ENCODE measurements at regions not wholly inside any gene's neighbourhood (a gene's known extent, or its start where the extent isn't known, plus 50 kb on each side); places are given as distances from the start of the nearest gene placed in this dataset.
"Not testable (repeated sequence)": the region's sequence is repeated elsewhere in the genome, so short reads cannot be mapped to it uniquely, and the experiment has no call there.

DNA sequence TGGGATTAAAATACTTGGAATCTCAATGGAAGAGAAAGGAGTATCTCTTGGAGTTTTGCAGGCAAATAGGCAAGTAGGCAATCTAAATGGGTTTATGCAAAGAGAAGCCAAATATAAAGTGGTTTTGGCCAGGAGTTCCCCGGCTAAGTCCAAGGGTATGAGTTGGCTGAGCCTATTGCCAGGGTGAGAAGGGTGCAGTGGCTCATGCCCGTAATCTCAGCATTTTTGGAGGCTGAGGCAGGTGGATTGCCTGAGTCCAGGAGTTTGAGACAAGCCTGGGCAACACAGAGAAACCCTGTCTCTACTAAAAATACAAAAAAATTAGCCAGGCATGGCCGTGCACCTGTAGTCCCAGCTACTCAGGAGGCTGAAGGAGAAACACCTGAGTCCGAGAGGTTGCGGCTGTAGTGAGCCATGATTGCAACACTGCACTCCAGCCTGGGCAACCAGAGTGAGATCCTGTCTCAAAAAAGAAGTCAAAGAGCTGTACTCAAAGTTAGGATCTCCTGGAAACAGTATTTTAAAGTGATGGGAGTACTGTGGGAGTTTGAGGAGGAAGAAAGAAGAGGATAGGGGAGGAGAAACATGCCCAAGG, 130.4 kb upstream of the RAB18 start:
- DNase-seq: no peak
- TF ChIP-seq POLR2A (IDR thresholded peaks at IDR 0.05; ENCODE audit: low read length): no peak
- no peak for TF ChIP-seq GATA1 (IDR thresholded peaks at IDR 0.05; ENCODE audit: low read depth, low read length)

DNA sequence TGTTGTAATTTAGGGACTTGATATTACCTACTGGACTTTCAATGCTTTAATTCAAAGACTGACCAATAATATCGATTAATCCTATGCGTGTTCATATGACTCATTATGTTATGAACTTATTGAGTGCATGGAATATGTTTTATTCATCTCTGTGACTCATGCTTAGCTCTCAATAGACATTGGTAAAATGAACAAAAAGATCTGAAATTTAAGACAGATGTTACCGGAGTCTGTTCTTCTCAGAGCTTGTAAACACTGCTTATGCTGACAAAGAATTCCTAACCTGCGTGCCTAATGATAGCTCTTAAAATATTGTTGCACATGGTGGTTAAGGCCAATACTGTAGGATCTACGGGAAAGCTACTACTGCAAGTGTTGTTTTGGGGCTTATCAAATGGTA, 131.5 kb upstream of the ACBD5 start:
- TF ChIP-seq POLR2A (IDR thresholded peaks at IDR 0.05; ENCODE audit: low read length) (no peak), GATA1 (IDR thresholded peaks at IDR 0.05; ENCODE audit: low read depth, low read length) (no peak)
- DNase-seq: no peak

DNA sequence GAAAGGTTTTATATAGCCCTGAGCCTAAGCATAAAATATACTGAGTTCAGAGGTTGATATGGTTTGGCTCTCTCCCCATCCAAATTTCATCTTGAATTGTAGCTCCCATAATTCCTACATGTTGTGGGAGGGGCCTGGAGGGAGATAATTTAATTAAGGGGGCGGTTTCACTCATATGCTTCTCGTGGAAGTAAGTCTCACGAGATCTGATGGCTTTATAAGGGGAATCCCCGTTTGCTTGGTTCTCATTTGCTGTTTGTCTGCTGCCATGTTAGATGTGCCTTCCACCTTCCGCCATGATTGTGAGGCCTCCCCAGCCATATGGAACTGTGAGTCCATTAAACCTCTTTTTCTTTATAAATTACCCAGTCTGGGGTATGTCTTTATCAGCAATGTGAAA, 130.8 kb upstream of the ACBD5 start:
- not testable (repeated sequence) for DNase-seq

DNA sequence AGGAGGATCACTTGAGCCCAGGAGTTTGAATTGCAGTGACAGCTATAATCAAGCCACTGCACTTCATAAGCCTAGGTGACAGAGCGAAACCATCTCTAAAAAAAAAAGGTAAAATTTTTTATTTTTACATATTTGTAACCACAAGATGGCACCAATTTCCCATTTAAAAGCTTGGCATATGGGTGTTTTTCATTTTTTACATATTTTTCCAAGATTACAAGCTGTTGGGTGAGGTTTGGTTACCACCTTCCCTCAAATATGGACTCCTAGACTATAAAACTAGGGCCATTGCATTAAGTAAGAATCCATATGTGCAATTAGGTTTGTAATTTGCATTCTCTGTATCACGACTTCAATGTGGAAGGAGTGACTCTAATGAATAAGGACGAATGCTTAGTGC, 129.3 kb upstream of the ACBD5 start:
- TF ChIP-seq GATA1 (IDR thresholded peaks at IDR 0.05; ENCODE audit: low read depth, low read length): no peak
- TF ChIP-seq POLR2A (IDR thresholded peaks at IDR 0.05; ENCODE audit: low read length): no peak
- DNase-seq: peak in 1 of 2 experiments; percentile 24

DNA sequence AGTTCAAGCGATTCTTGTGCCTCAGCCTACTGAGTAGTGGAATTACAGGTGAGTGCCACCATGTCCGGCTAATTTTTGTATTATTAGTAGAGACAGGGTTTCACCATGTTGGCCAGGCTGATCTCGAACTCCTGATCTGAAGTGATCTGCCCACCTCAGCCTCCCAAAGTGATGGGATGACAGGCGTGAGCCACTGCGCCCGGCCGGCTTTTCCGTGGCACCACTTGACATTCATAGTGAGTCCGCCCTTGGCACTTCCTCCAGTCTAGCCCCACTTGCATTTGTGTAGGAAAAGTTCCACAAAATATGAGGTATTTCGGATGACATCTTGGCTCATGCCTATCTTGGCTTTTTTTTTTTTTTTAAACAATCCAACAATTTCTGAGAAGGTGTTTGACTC, 128.1 kb upstream of the ACBD5 start:
- TF ChIP-seq POLR2A (IDR thresholded peaks at IDR 0.05; ENCODE audit: low read length) (no peak), GATA1 (IDR thresholded peaks at IDR 0.05; ENCODE audit: low read depth, low read length) (no peak)
- no peak for DNase-seq

DNA sequence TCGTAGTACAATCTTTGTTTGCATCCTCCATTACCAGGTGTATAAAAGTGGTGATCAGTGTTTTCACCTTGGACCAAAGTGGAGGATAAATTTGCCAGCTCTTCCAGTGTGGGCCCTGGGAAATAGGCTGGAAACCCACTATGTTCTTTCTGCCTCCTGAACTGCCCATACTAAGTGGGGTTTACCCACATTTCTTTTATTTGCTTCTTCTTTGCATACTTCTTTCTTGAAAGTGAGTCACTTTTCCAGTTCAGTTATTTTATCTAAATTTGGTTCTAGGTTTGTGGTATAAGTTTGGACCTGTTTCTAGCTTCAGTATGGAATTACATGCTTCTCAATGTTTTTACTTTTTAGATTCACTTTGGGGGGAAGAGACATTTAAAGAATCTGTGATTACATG, 126.2 kb upstream of the ACBD5 start:
- TF ChIP-seq POLR2A (IDR thresholded peaks at IDR 0.05; ENCODE audit: low read length) (no peak), GATA1 (IDR thresholded peaks at IDR 0.05; ENCODE audit: low read depth, low read length) (no peak)
- no peak for DNase-seq

DNA sequence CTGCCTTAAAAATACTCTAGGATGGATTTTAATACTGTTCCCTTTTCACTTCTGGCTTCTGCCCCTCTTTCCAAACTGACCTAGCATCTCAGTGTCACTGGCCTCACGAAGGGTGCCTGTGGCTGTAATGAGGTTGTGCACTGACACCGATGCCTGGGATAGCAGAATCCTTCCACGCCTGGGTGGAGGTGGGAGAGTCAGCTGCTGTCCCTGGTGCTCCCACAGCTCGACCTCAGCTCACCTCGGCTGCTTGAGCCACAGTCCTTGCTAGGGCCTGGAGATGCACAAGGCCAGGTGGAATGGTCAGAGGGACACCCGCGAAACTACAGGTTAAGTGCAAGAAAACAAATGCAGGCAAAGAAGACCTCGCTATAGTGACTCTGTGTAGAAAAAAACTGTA, 123.4 kb upstream of the ACBD5 start:
- DNase-seq: no peak
- TF ChIP-seq GATA1 (IDR thresholded peaks at IDR 0.05; ENCODE audit: low read depth, low read length): no peak
- TF ChIP-seq POLR2A (IDR thresholded peaks at IDR 0.05; ENCODE audit: low read length): no peak

DNA sequence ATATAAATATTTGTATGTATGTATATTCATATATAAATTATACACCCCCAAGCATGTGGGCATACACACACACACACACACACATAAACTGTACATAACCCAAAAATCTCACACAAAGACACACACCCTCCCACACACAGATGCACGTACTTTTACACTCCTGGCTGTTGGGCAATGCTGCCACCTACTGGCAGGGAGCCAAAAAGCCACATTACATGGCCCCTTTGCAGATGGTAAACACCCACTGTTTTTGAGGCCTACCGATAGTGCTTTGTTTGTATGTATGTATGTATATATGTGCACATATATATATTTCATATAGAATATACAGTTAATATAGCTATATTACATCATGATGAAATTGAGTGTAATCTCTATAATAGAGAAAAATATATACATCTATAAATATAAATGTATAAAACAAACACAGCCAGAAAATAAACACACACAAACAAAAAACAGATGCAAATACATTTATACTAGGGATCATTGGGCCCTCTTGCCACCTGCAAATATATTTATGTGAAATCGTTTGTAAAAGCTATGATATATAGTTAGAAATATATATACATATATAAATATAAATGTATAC, 120.1 kb upstream of the ACBD5 start:
- TF ChIP-seq POLR2A (IDR thresholded peaks at IDR 0.05; ENCODE audit: low read length) (no peak), GATA1 (IDR thresholded peaks at IDR 0.05; ENCODE audit: low read depth, low read length) (no peak)
- peak; percentile 81 to 87 for DNase-seq

DNA sequence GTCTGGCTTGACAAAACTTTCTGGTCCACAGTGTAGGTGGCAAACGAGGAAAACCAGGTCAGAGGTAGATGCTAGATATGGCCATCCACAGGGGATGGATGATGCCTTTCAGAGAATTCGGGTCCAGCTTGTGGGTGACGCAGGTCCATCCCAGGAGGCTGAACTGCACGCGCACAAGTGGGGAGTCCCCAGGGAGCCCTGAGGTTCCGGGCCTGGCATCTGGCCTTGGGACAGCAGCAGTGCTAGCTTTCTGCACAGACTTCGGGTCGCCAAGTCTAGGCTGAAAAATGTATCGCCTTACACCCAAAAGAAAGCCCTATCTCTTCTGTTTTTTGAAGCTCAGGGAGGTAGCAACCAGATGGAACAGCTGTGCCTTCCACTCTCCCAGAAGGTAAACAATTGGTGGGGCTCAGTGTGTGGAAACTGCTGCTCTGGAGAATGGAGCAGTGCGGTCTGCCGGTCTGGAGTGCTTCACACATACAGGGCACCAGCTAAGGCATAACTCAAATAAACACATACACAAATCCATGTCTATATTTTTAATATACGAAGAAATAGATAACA, 119.3 kb upstream of the ACBD5 start:
- TF ChIP-seq POLR2A (IDR thresholded peaks at IDR 0.05; ENCODE audit: low read length) (no peak), GATA1 (IDR thresholded peaks at IDR 0.05; ENCODE audit: low read depth, low read length) (no peak)
- DNase-seq: no peak

DNA sequence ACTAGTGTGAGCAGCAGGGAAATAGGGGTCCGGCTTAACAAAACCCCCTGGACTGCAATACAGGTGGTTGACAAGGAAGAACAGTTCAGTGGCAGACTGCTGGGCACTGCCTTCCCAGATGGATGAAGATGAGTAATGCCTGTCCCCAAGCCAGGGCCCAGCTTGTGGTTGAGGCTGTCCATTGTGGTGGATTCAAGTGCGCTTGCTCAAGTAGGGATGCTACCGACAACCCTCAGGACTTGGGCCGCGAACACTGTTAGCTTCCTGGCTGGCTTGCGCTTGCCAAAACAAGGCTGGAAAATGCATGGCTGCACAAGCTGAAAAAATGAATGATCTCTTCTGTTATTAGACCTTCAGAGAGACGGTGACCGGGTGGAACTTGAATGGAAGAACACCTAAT, 116.1 kb upstream of the ACBD5 start:
- no peak for TF ChIP-seq GATA1 (IDR thresholded peaks at IDR 0.05; ENCODE audit: low read depth, low read length)
- TF ChIP-seq POLR2A (IDR thresholded peaks at IDR 0.05; ENCODE audit: low read length): no peak
- no peak for DNase-seq

DNA sequence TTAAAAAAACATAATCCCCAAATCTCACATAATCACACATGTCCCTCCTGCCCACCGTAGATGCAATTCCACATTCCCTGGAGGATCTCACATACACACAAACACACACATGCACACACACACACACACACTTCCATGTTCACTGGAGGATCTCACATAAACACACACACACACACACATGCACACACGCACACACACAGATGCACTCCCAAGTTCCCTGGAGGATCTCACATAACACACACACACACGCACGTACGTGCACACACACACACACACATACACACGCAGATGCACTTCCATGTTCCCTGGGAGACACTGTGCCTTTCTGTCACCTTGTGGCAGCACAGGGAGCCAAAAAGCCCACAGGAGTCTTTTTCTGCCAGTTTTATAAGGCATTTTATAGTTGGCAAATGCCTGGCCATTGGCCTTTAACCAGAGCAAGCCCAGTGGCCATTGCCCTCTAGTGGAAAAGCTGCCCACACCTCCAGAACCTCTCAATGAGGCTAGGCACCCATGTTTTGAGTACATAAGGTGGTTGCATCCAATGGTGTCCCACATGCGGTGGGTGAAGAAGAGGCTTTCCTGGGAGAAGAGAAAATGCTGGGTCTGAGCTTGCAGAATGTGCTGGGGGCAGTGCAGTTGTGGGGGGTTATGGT, 115.4 kb upstream of the ACBD5 start:
- TF ChIP-seq GATA1 (IDR thresholded peaks at IDR 0.05; ENCODE audit: low read depth, low read length): no peak
- no peak for DNase-seq

DNA sequence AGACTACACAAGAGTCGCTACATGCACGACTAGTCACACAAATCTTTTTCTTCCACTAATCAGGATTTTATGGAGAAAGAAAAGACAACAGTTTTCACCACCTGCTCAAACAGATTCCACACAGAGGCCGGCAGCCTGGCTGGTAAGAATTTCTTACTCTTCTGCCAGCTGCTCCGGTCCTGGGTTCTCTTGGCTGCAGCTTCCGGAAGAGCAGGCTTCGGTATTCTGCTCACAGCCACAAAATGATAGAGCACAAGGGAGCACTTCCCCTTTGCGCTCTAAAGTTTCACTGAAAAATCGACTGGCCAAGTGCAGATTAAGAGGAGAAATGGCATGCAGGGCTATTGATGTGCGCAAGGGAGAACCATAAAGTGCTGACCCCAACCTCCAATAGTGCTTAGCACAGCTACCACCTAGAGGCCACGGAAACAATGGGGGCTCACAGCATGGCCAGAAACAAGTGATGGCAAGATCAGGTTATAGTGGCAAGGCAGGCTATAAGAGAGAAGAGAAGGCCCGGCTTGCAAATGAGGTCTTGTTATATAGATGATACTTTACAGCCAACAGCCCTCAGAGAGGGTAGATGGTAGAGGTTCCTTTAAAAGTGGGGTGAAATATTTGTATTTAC, 114.2 kb upstream of the ACBD5 start:
- not testable (repeated sequence) for DNase-seq

DNA sequence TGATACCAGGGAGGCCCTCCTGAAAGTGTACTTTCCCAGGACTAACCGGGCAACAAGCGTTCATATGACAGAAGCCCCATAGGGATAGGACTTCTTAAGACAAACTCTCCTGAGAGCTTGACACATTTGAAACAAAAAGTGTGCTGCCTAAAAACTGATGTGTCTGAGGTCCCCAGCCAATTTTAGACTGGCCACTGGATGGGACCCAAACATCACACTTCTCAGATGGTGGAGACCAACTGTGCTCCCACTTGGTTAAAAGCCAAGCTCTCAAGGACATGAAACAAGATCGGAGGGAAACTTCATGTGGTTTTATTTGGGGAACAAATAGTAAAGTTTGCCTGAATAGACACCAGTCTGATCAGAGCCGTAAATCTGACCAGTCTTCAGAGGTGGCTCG, 113.5 kb upstream of the ACBD5 start:
- not testable (repeated sequence) for DNase-seq

DNA sequence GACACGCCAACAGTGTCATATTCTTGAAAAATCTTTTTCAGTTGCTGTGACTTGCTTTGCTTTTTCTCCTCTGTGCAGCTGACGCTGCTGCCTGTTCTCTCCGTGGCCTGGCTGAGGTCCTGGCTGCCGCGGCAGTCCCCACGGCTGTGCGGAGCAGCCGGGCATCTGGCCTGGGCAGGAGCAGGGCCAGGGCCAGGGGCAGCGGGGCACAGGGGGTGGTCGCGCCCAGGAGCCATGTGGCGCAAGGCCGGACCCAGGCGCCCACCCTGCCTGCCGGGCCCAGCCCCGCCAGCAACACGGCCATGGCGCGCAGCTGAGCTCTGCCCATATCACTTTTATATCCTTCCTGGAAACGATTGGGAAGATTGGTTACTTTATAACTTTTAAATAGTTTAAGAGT, 109.4 kb upstream of the ACBD5 start:
- no peak for DNase-seq
- TF ChIP-seq POLR2A (IDR thresholded peaks at IDR 0.05; ENCODE audit: low read length): no peak
- no peak for TF ChIP-seq GATA1 (IDR thresholded peaks at IDR 0.05; ENCODE audit: low read depth, low read length)

DNA sequence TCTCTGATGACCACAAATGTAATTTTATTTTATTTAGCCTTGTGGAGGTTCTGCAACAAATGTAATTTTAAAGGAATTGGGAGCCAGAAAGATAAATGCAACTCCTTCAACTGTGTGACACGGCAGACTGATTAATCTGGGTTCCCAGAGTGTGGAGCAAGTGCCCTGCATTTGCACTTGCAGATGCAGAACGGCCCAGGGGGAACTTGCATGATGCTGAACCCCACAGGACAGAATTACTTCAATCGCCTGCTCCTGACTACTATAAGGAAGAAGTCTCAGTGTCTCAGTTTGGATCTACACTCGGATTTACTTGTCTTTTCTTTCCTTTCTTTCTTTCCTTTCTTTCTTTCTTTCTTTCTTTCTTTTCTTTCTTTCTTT, 107.2 kb upstream of the ACBD5 start:
- DNase-seq: not testable (repeated sequence)
